ENCODE measurements at regions not wholly inside any gene's neighbourhood (a gene's known extent, or its start where the extent isn't known, plus 50 kb on each side); places are given as distances from the start of the nearest gene placed in this dataset.

DNA sequence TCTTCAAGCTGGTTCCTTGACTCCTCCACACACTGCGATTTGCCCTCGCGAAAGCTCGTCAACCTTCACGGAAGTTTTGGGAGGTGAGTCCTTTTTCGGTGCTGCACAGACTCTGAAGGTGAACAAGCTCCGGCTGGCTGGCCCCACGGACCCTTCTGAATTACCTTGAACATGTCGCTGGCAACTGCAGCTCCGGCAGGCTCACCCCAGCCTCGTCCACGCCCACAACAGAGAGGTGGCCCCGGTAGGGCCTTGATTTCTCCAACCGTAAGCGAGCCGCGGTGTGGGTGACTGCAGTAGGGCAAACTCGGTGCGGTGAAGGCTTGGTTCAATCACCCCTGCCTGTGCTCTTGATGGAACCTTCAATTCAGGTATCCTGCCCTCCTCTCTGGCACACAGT is 1020.7 kb upstream of the GOT2 start:
- no peak for DNase-seq

DNA sequence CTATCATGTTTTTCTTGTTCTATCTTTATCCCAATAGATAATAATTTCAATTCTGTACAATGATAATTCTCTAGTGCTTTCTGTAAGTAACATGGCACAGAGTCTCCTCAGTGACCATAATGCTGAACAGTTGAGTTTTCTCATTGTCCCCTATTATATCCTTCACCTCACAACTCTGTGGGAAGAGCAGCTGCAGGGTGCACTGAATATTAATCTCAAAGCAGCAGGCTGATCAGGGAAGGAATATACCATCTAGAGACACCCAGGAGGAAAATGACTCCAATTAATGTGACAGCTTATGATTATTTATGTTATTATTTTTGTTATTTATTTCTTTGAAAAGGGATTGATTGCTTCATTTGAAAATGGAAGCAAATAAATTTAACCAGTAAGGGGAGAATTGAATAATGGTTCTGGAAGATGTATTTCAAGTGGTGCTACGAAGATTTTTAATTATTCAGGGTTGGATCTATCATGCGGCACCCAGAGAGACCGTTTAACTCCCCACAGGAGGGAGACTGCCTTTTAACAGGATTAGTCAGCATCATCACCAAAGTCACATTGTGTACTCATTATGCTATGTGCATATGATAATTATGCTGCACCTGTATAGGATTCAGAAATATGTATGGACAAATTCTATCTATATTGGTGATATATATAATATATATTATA is 1015.7 kb upstream of the GOT2 start:
- no peak for DNase-seq

DNA sequence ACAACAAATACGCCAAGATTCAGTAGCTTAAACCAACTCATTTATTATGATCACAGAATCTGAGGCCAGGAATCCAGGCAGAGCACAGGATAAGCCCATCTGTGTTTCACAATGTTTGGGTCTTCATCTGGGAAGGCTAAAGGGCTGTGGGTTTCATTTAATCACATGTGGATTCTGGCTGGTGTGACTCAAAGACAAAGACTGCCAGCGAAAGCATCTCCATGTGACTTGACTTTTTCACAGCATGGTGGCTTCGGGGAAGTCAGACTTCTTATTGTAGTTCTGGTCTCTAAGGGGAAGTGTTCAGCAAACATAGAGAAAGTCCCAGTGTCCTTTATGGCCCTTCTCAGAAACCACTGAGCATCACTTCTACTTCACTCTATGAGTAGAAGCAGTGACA is 1014.4 kb upstream of the GOT2 start:
- DNase-seq: no peak

DNA sequence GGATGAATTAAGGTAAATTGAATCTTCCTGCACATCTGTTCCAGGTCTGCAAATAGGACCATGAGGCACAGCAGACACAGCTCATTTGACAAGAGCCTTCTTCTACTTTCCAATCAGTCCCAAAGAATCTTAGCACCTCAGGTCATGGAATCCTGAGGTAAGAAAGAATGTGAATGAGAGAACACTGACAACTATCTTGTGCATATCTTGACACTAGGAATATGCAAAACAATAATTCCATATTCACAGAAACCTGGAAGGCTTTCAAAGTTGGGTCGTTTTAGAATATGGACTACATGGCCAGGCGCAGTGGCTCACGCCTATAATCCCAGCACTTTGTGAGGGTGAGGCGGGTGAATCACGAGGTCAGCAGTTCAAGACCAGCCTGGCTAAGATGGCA is 1009.4 kb upstream of the GOT2 start:
- DNase-seq: no peak

DNA sequence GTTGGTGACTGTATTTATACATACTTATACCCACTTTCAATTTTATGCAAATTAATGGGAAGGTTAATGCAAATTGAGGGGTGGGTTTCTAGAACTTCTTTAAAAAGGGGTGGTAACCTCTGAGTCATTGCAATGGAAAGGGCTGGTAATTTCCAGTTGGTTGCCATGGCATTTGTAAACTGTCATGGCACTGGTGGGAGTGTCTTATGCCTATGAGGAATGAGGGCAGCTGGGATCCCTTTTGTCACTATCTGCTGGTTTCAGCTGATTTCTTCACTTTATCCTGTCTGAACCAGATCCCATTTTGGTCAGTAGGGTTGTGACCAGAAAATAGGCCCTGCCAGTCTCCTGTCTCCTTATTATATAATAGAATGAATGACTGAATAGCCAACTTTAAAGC is 1006.7 kb upstream of the GOT2 start:
- no peak for DNase-seq

DNA sequence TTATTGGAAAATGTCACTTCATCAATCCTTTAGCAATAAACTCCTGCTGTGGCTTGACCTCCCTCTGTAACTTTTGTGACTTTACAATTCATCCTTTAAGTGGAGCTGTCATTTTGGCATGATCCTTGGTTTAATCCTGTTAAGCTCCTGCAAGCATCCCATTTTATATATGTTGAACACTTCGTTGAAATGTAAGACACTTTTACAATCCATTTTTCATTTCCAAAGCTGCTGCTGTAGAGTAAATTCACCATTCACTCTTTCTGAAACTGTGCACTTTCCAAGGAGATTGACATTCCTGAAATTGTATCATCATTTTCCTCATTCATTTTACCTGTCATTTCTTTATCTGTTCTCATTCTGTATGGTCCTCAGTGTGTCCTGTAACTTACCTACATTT is 1003.2 kb upstream of the GOT2 start:
- no peak for DNase-seq

DNA sequence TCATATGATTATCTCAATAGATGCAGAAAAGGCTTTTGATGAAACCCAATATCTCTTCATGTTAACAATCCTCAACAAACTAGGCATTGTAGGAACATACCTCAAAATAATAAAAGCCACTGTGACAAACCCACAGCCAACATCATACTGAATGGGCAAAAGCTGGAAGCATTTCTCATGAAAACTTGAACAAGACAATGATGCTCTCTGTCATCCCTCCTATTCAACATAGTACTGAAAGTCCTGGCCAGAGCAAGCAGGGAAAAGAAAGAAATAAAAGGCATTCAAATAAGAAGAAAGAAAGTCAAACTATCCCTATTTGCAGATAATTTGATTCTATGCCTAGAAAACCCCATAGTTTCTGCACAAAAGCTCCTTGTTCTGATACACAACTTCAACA is 999.2 kb upstream of the GOT2 start:
- no peak for DNase-seq

DNA sequence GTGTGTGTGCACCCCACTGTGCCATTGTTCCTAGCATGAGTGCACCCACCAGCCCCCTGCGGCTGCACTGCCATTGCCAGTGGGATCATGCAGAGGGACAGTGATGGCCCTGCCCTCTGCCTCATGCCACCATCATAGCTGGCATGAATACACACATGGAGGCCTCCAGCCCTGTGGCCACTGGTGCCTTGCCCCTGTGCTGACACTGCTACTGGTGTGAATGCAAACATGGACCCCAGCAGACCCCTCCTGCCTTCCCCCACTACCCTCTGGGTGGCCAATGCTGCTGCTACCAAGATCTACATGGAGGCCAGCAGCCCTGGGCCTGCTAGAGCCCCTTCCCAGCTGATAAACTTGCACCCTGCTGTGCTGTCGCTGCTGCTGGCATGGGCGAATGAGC is 995.5 kb upstream of the GOT2 start:
- DNase-seq: no peak

DNA sequence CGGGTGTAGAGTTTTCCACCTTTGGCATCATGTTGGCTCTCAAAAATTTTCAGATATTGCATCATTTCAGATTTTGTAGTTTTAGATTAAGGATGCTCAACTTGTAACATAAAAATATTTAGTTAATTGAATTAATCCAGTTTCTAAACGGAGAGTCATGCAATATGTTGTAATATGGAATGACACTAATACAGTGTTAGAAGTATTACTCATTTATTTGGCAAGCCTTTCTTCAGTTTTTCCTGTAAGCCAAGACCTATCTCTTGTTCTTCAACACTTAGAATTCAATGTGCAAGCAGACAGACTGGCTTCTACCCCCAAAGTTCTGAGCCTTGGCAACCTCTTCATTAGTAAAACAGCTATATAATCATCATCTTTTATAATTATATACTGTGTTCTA is 985.0 kb upstream of the GOT2 start:
- no peak for DNase-seq

DNA sequence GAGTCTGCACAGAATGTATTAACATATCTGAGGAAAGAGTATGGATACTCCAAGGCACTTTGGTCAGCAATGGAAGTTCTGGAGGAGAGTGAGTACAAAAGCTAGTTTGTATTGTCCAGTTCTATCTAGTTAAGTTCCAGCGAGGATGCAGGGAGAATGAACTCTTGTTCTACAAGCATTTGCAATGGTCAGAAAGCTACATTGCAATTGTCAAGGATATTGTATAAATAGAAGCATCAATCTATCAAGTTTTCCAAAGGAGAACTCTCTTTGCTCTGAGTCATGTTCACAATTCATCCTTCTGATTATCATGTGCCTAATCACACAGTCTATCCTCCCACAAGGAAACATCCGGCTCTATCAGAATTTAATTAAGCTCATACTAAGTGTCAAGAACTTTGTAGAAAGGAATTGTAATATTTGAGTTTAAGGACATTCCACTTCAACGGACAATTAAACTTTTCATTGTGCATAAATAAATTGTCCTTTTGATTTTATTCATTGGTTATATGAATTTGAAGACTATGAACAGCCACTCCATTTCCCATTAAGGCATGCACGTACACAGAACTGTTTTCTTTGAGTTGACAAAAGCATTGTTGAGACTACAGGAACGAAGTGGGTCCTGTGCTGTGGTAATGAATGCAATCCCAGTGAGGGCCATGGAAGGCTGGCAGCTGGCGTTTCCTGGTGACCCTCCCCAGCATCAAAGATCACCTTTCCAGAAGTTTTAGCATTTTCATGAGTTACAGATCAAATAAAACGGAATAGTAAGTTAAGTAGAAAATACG is 973.5 kb upstream of the GOT2 start:
- no peak for DNase-seq

DNA sequence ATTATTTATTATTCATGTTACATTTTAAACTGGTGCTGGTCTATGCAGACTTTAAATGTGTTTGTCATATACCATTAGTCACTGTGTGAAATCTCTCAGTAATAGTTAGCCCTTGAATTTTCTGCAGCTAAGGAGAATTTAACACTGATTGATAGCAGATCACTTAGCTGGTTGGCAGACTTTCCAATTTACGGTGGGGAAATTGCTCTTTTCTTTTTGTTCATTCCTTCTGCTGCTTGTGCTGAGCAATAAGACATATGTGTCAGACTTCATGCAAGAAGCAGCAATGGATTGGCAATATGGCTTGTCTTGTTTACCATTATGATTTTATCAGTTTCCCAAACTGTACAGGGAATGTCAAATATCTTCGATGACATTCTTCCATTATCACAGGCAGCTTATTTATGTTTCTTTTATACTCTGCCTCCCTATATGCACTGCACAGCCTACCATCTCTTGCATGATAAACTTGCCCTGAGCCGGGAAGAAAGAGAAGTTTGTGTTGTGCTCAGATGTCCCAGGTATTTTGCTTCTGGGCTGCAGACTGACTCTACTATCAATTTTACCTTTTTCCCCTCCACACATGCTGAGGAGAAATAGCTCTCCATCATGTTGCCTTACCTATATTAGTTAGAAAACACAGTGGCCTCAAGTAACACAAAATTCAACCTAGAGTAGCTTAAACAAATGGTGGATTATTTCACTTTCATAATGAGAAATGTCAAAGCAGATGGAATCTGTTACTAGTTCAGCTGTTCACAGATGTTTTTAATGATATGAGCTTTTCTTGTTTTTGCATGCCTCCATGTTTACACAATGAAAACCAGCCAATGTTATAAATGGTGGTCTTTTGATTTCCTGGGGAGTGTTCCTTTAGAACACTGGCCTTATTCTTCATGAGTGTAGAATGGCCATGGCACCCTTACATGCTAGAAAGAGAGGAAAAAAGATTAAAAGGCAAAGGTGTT is 968.1 kb upstream of the GOT2 start:
- no peak for DNase-seq

DNA sequence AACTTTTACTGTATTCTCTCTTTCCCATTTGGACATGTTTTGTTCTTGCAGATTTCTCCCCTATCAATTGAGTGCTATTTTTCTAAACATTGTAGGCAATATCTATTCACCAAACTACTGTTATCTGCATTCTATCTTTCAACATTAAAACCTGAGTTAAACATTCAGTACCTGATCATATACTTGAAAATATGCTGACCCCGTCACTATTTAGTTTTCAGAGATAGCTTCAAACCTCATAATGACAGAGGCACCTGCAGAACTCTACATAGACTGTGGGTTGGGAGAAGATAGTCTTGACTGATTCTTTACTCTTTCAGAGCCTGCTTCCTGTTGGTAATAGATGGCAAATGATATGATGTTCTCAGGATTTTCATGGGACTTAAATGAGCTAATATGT is 965.7 kb upstream of the GOT2 start:
- no peak for DNase-seq

DNA sequence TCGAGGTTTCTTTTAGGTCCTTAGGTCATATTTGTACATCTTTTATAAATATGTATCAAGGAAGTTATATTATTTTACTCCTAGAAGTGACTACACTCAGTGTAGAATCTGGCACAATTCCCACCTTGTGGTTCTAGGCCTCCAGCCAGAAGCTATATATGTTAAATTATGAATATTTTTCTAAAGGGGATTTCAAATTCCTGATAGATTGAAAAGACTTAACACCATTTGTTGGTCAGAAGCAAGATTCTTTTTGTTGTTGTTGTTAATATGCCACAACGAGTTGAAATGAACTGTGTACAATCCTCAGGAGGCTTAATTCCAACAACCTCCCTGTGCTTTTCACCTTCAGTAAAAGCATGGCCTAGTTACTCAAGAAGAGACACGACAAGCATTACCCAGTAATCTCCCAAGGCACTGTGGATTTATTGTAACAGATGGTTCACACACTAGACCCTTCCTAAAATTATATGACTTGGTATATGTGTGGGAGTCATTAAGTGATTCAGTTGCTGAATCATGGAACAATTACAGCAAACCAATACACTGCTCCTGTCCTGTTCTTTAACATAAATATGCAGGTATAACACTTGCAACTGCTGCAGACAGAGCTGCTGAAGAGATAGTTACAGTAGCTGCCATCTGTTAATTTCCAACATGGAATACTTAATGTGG is 964.4 kb upstream of the GOT2 start:
- no peak for DNase-seq

DNA sequence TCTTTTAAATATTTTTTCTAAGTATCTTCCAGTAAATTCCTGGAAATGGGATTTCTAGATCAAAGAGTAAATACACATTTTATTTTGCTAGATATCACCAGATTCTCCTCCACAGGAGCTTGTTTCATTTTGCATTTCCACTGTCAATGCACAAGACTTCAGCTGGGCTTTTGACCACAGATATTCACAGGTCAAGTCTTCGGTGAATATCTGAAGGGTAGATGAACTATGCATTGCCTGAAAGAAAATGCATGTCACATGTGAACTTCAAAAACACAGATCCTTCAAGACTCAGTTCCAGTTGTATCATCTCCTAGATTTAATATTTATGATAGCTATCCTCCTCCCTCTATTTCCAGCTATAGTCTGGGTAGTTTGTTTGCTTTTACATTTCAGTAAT is 963.6 kb upstream of the GOT2 start:
- no peak for DNase-seq

DNA sequence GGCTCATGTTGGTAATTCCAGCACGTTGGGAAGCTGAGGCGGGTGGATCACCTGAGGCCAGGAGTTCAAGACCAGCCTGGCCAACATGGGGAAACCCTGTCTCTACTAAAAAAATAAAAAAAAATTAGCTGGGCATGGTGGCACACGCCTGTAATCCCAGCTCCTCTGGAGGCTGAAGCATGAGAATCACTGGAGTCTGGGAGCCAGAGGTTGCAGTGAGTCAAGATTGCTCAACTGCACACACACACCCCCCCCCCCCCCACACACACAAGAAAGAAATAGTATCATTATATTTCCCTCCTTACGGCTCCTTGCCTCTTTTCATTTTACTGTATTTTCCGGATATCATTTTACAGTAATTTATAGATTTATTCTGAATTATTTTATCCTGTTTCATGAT is 963.1 kb upstream of the GOT2 start:
- DNase-seq: no peak

DNA sequence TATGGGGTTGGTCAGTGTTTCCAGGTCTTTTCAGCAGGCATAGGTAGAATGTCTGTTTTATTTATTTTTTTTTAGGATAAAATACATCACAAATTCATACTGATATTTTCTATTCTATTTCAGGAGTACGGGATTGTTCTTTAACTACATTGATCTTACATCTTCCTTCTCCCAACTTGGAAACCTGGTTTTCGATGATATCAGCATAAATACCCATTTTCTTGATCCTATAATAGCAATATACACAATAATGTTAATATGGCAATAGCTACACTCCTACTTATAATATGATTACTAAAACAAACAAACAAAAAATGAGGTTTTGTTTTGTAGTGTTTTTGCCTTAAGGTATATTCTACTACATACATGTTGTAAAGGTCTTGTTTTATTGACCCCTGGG is 962.4 kb upstream of the GOT2 start:
- no peak for DNase-seq

DNA sequence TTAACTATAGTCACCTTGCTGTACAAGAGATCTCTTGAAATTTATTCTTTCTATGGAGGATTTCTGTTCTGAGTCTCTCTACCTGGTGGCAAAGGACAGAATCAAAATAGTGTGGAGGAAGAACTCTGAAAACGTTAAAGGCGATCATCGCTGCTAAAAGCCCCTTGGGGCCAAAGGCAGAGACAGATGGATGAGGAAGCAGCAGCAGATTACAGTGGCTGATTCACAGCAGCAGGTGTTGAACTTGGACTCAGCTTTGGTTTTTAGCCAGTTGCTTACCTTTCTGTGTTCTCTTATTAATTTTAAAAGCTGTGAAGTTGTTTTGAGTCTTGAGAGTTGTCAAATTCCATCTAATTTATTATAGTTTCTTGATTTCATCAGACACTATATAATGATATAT is 956.1 kb upstream of the GOT2 start:
- no peak for DNase-seq

DNA sequence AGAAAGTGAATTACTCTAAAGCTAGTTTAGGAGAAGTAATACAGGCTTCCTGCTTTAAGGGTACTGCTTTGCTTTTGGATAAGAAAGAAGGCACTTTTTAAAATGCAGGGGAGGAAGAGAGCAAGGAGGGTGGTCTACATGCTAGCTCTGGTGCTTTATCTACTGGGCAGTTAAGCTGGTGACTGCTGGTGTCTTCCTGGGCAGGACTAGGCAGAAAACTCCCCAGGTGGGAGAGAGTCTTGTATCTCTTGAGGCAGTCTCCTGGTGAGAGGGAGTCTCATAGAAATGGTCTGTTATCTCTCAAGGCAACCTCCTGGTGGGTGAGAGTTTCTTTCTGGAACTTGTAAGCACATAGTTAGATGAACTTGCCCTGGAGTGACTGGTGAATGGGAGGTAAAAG is 953.9 kb upstream of the GOT2 start:
- no peak for DNase-seq

DNA sequence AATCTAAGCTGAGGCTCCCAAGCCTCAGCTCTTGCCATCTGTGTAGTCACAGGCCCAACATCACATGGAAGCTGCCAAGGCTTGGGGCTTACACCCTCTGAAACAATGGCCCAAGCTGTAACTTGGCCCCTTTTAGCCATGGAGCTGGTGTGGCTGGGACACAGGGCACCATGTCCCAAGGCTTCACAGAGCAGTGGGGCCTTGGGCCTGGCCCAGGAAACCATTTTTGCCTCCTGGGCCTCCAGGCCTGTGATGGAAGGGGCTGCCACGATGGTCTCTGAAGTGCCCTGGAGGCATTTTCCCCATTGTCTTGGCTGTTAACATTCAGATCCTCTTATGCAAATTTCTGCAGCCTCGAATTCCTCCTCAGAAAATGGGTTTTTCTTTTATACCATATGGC is 952.3 kb upstream of the GOT2 start:
- DNase-seq: no peak

DNA sequence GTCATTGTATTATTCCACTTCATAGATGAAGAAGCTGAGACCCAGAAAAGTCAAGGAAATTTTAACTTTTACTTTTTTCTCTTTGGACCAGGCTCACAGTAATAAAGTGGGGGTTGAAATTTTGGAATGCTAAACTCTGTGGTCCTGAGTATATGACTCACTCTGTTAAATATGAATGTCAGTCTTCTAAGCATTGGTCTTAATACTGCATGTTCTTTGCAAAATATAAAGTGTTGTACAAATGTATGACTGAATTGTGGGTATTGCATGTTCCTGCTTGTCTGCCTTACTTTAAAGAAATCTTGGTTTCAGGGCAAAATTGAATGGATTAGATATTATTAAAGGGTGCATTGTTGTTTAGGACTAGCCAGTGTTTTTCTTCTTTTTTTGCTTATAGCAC is 950.8 kb upstream of the GOT2 start:
- no peak for DNase-seq

DNA sequence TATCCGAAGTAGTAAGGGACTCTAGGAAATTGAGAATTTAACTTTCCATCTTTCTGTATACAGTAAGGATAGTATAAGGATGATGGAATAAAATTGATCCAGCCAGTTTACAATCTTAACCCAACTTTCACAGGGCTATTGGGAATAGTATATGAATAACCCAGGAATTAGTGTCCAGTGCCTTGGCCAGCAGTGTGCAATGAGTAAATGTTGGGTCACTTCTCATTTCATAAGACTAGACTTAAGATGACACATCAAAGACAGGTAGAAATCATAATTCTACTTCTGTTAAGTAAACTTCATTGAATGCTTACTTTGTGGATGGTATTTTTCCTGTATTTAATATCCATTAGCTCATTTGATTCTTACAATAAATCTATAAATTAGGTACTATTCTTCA is 949.6 kb upstream of the GOT2 start:
- DNase-seq: no peak

DNA sequence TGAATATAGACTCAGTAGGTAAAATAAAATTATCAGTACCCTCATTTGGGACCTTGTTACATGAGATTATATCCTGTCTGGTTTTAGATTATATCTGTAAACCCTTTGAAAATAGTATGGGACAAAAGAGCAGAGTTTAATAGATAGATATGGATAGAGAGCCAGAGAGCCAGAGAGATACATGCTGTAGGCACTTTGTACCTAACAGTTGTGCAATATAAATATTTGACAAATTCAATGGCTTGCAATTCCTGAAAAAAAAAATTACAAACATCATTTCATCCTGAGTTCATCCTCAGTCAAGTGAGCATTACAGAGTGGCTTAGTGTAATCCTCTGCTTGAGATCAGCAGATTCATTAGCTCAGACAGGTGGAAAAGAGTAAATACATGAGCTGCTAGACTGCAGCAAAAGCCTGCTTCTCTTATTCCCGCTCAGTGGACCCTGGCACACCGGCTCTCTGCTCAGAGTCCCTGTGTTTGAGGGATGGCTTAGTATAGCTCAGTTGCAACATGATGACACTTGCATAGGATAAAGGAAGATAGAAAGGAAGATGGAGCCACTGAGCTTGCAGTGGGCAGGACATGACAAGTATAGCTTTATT is 931.6 kb upstream of the GOT2 start:
- DNase-seq: no peak

DNA sequence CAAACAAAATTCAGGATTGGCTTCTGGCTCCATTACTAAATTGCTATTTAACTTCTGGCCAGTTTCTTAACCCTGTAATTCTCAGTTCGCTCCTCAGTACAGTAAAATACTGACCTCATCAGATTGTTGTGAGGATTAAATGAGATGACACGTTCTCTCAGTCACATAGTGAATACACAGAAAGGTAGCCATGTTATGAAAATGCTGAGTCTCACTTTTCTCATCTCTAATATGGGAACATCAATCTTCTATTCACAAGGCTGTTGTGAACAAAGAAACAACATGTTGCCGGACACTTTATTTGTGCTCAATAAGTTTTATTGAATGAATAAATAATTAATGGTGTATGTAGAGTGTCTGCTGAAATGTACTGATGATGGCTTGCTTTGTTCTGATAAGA is 924.5 kb upstream of the GOT2 start:
- no peak for DNase-seq

Measured in activated effector memory CD4-positive, alpha-beta T cell treated with anti-CD3 and anti-CD28 coated beads, Interleukin-2, amount 50 U/mL, for 16 hours (primary cell).